Right ventricle myocardium inferior (tissue), 1 donor: ENCODE measurements at regions not wholly inside any gene's neighbourhood (a gene's known extent, or its start where the extent isn't known, plus 50 kb on each side); places are given as distances from the start of the nearest gene placed in this dataset.

Experiments used
- ATAC-seq: fragments of 200-7000 bp; cut with Tn5 transposase; one replicate; pipeline ENCODE4 v1.9.1; 2020; ENCODE audit warnings: mild to moderate bottlenecking, moderate library complexity
- DNase-seq: peaks from one replicate; pipeline ENCODE4 v3.0.0; 2021; ENCODE audit errors: missing footprints
- intact Hi-C: fragments of 100-400 bp; cut with DNase I; formaldehyde crosslinking; loops from one replicate; pipeline ENCODE4 v1.11.0; 2022
- donor health status: DM: no; HTN: yes; CAD: no; lungs with severe emphysema.

- intact Hi-C loops, result no loop called here
- ATAC-seq (no peak), DNase-seq (no peak)
These were observed 102.9 kb upstream of the TSHZ2 start for GRCh38 chr20:52869276-52869675.

- intact Hi-C loops, result no loop called here
- ATAC-seq, result no peak
- DNase-seq, result no peak
These were observed 104.9 kb upstream of the TSHZ2 start for GRCh38 chr20:52867305-52867704.

- ATAC-seq (no peak), DNase-seq (no peak)
- intact Hi-C loops, result no loop called here
These were observed 107.1 kb upstream of the TSHZ2 start for GRCh38 chr20:52864916-52865605.

DNA sequence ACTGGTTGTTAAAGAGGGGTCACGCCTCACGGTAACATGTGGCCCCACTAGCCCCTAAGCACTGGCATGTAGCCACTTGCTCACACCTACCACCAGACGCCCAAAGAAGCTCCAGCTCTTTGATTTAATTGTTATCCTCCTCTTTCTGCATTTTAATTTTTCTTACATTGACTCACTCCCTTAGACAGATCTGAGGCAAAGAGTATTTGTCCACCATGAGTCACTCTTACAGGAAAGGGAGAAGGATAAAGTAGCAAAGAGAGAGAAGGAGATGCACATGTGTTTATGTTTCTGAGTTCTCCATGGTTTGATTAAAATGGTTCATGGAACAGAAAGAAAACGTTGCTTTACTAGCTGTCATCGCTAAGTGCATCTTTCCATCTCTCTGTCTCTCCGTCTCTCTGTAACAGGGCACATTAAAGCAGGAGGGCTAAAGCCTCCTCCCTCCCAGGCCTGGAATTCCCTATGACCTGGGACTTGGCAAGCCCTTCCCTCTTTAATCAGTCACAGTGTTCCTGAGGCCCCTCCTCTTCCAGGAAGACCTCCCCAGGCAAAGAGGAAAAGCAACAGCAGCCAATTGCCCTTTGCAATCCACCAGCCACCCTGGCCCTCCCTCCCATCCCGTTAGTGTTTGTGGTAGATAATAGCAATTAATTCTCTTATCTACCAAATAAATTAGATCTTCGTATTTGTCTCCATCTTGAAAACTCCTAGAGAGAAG is 112.8 kb upstream of the TSHZ2 start:
- ATAC-seq, result peak; percentile 62

GRCh38 chr20:52852714-52853113 is 119.4 kb upstream of the TSHZ2 start:
- DNase-seq (no peak), ATAC-seq (no peak)
- intact Hi-C loops, result no loop called here

More for the DNA sequence above, 112.8 kb upstream of the TSHZ2 start:
- DNase-seq, result no peak
- intact Hi-C loops, result no loop called here

DNA sequence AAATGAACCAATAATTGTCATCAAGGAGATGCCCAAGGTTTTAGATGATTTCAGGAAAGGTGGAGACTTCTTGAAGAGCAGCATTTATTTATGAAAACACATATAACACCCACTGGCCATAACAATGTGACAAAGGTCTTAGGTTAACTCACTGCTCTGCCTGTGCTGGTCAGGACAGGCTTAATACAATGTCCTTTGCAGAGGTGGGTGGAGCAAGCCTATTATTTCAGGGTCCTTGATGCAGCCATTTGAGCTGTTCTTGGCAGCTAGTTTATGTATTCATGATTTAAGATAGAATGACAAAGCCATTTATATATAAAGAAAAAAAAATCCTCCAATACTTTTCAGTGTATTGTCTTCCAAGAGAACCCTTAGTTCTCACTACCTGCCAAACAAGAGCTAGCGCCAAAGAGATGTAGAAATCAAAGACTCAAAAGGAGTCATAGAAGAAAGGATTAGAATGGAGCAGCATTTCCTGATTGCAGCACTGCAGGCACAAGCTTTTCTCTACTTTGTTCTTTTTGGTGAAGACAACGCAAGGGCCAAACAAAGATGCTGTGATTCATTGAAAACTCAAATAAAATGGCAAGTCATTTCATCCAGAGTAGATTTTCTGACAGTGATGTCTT is 124.3 kb upstream of the TSHZ2 start:
- no peak for ATAC-seq
- intact Hi-C loops, result no loop called here
- DNase-seq, result no peak

- DNase-seq (no peak), ATAC-seq (no peak)
- intact Hi-C loops, result no loop called here
These were observed 125.0 kb upstream of the TSHZ2 start for GRCh38 chr20:52847029-52847660.

GRCh38 chr20:52845044-52845443 is 127.1 kb upstream of the TSHZ2 start:
- intact Hi-C loops, result no loop called here
- ATAC-seq (no peak), DNase-seq (no peak)

GRCh38 chr20:52843425-52843824 is 128.7 kb upstream of the TSHZ2 start:
- no peak for ATAC-seq
- intact Hi-C loops, result no loop called here
- DNase-seq, result no peak

DNA sequence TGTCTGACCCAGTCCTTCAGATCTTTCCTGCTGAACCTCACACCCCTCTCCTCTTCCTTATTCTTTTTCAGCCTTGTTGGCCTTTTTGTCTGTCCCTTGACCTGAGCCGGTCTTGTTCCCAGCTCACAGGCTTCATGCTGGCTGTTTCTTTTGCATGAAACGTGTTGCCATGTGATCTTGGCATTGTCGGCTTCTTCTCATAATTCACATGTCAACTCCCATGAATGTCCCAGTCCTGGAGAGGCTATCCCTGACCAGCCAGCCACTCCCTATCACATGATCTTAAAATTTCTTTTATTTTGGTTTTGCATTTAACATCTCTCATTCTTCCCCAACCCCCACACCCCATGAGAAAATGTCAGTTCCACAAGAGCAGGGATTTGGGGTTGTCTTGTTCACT is 131.2 kb upstream of the TSHZ2 start:
- intact Hi-C loops, result no loop called here
- no peak for ATAC-seq
- DNase-seq, result no peak

GRCh38 chr20:52840041-52840440 is 132.1 kb upstream of the TSHZ2 start:
- intact Hi-C loops, result no loop called here
- ATAC-seq, result no peak
- no peak for DNase-seq

GRCh38 chr20:52838510-52839241 is 133.5 kb upstream of the TSHZ2 start:
- intact Hi-C loops, result no loop called here
- DNase-seq (no peak), ATAC-seq (no peak)

GRCh38 chr20:52837378-52837777 is 134.8 kb upstream of the TSHZ2 start:
- DNase-seq, result no peak
- intact Hi-C loops, result no loop called here
- no peak for ATAC-seq

- no peak for DNase-seq
- intact Hi-C loops, result no loop called here
- no peak for ATAC-seq
These were observed 138.3 kb upstream of the TSHZ2 start for GRCh38 chr20:52833901-52834300.

GRCh38 chr20:52832151-52832774 is 139.9 kb upstream of the TSHZ2 start:
- DNase-seq (no peak), ATAC-seq (no peak)
- intact Hi-C loops, result no loop called here

DNA sequence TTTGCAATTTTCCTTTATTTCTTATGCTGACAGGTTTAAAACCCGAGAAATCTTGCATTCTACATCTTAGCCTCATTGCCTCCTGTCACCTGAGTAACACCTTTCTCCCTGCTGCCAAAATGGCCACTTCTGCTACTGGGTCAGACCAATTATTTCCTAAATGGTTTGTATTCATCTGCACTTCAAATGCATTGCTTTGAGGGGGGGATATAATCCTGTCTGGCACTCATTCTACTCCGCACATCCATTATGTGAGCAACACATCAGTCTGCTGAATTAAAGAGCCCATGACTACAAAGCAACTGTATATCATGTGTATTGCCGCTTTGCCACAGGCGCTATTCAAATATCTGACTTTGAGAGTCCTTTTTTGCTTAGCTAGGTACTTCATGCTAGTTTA is 141.6 kb upstream of the TSHZ2 start:
- ATAC-seq (no peak), DNase-seq (no peak)
- intact Hi-C loops, result no loop called here

- DNase-seq, result no peak
- no peak for ATAC-seq
- intact Hi-C loops, result no loop called here
These were observed 143.0 kb upstream of the TSHZ2 start for GRCh38 chr20:52829111-52829510.

- ATAC-seq (no peak), DNase-seq (no peak)
- intact Hi-C loops, result no loop called here
These were observed 144.0 kb upstream of the TSHZ2 start for GRCh38 chr20:52828199-52828598.

- DNase-seq, result no peak
These were observed 145.4 kb upstream of the TSHZ2 start for GRCh38 chr20:52826722-52827121.

More at GRCh38 chr20:52826722-52827121, 145.4 kb upstream of the TSHZ2 start:
- no peak for ATAC-seq
- intact Hi-C loops, result no loop called here
